ENCODE measurements at regions not wholly inside any gene's neighbourhood (a gene's known extent, or its start where the extent isn't known, plus 50 kb on each side); places are given as distances from the start of the nearest gene placed in this dataset.
"Not testable (repeated sequence)": the region's sequence is repeated elsewhere in the genome, so short reads cannot be mapped to it uniquely, and the experiment has no call there.

DNA sequence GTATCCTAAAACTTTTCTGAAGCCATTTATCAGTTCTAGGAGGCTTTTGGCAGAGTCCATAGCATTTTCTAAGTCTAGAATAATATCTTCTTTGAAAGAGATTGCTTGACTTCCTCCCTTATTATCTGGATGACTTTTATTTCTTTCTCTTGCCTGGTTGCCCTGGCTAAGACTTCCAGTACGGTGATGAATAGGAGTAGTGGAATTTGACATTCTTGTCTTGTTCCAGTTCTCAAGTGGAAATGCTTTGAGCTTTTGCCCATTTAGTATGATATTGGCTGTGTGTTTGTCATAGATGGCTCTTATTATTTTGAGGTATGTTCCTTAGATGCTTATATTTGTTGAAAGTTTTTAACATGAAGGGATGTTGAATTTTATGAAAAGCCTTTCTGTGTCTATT is 1647.9 kb downstream of the PLA2G4A start:
- DNase-seq, result no peak

DNA sequence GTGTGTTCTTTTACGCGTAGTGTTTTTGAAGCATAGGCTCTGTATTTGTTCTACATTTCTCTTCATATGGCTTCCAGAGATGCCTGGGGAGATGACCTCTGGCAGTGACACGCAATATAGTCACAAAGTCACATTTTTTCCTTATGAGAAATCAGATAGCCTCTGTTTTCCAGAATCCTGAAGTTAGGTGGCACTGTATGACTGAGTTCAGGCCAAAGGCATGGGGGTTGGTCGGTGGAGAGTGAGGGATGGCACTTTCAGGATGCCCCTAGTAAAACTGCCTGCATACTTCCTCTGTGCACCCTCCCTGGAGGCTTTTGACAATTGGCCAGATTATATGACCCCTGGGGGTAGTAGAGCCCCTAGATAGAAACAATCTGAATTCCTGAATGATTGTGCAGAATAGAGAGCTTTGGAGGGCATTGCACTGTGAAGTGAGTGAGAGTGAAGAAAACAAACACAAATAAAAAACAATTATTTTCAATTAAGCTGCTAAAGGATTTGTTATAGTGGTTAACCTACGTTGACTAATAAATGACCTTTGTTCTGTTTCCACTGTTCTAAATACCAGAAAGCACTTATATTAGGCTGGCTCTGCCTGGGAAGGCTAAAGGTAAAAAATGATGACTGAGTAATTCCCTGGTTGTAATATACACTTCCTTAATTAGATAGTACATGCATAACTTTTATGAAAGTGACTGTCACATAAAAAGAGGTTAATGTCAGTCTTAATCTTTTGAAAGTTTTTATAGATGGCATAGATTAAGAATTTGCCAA is 1660.8 kb downstream of the PLA2G4A start:
- DNase-seq, result no peak

DNA sequence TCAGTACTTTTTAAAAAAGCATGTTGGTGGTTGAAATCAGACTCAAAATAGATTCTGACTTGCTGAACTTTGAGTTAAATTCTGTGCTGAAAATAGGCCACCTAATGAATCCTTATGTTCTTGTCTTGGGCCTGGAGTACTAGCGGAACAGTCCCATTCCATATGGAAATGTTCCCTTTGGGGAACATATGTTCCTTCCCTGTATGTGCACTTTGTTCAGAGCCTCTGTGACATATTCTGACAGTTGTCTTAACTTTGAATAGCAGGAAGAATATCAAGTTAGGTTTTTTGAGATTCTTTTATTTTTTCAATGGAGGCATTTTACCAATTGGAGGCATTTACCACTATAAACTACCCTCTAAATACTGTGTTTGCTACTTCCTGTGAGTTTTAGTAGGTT is 1667.8 kb downstream of the PLA2G4A start:
- no peak for DNase-seq

DNA sequence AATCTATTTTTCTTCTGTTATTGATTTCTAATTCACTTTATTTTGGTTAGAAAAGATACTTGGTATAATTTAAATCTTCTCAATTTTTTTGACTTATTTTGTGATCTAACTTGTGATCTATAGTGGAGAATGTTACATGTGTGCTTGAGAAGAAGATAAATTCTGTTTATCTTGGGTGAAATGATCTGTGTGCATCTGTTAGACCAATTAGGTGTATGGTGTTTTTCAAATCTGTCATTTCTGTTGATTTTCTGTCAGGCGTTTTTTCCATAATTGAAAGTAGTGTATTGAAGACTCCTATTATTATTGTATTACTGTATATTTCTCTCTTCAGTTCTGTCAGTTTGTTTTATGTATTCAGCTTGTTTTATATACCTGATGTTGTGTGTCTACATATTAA is 1668.3 kb downstream of the PLA2G4A start:
- no peak for DNase-seq

DNA sequence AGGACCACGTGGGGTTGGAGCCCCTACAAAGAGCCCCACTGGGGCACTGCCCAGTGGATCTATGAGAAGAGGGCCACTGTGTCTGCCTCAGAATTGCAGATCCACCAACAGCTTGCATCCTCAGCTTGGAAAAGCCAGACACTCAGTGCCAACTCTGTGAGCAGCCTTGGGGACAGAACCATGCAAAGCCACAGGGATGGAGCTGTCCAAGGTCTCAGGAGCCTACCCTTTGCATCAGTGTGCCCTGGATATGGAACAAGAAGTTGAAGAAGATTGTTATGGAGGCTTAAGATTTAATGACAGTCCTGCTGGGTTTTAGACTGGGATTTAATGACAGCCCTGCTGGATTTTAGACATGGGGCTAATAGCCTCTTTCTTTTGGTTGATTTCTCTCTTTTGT is 1670.9 kb downstream of the PLA2G4A start:
- DNase-seq, result no peak

DNA sequence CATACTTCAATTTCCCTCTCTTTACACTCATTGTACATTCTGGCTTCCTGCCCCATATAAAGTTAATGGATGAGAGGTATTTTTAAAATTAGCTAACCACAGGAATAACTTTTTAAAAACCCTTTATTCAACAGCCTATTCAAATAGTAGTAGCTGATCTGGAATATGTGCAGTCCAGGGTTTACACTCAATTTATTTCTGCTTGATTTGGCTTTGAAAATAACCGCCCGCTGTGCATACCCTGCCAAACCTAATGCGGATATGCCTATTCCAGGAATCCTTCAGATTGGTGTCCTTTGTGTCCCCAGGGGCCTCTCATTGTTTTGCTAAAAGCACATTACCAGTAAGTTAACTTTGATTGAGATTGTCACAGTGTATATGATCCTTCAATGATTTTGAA is 1686.2 kb downstream of the PLA2G4A start:
- DNase-seq, result no peak

DNA sequence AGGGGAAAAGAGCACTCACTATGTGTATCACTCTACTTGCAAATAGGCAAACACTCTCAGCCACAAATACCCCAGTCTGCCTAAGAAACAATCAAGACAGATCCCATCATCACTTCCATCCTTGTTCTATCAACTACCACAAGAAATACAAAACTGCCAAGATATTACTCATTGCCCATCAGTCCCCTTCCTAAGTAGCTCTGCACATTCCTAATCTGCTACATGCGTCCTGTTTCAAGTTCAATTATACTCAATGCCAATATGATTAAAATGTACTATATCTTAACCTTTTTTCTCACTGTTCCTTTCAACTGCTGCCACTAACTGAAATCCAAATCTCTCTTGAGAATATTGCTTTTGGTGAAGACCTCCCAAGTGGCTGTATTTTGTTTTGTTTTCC is 1688.4 kb downstream of the PLA2G4A start:
- DNase-seq, result no peak

DNA sequence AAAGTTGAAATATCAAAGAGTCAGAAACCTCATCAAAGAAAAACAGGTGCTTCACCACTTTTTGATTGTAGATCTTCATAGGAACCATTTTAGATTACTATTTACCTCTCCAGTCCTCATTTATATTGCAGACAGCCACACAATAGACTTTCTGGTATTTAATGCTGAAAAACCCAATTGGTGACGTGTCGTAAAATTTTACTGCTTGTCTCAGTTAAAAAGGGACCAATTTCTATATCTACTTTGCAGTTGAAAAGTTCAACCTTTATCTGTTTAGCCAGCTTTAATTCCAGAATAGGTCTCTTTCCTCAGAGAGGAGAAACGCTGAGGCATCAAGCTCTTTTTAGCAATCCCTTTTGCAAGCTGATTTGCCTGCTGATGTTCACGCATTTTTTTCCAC is 1722.4 kb downstream of the PLA2G4A start:
- DNase-seq, result no peak

DNA sequence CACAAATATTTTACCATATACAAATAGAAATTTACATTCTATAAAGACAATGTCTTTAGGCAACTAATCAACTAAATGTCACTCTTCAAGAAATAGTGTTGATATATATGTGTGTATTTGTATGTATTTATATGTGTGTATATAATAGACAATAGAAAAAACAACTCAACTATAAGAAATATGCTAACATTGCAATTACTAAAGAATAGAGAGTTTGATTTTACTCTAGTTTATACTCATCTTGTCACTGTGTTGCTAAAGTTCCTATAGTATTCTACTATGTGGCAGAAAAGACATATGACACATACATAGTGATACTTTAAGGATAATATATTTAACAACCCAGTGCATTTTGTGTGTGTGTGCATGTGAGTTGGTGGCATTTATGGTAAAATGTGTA is 1728.3 kb downstream of the PLA2G4A start:
- no peak for DNase-seq

DNA sequence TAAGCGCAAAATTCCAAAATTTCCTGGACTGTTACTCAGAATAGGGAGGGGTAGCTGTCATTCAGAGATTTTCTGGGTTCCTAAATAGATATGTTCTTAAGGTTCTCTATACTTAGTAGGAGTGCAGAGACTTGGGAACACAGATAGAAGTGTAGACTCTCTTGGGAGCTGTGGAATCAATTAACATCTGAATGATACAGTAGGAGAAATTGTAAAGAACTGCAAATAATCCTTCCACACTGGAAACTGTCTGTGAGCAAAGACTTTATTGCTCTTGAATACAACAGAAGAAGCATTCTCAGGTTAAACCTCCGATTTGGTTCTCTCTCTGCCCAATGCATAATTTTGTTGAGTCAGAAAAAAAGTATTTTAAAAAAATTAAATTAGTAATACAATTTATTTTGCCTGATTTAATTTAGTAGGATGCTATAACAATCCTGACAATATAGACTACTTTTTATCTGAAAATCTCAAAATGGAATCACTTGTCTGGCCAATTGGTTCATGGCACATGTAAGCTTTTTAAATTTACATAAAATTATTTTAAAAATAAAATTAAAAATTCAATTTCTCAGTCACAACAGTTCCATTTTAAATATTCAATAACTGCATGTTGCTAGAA is 1754.3 kb downstream of the PLA2G4A start:
- DNase-seq, result no peak

DNA sequence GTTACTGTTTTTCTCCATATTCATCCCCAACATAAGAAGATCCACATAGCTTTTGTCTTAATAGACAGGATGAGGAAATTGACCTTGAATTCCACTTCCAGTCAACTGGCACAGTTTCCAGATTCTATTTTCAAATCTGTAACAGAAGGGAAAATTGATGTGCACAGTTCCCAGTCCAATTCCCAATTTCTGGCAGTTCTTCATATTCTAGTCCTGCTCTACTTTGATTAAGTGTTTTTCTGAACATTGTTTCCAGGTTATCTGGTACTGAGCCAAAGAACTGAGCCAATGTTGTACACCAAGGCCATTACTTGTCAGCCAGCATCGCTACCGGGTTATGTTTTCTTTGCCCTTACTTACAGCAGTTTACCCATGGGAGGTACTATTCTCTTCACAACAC is 1755.4 kb downstream of the PLA2G4A start:
- no peak for DNase-seq

DNA sequence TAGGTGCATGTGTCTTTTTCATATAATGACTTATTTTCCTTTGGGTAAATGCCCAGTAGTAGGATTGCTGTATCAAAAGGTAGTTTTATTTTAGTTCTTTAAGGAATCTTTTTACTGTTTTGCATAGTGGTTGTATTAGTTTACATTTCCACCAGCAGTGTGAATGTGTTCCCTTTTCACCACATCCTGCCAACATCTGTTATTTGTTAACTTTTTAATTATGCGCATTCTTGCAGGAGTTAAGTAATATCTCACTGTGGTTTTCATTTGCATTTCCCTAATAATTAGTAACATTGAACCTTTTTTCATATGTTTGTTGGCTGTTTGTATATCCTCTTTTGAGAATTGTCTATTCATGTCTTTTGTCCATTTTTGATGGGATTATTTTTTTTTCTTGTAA is 1761.9 kb downstream of the PLA2G4A start:
- no peak for DNase-seq

DNA sequence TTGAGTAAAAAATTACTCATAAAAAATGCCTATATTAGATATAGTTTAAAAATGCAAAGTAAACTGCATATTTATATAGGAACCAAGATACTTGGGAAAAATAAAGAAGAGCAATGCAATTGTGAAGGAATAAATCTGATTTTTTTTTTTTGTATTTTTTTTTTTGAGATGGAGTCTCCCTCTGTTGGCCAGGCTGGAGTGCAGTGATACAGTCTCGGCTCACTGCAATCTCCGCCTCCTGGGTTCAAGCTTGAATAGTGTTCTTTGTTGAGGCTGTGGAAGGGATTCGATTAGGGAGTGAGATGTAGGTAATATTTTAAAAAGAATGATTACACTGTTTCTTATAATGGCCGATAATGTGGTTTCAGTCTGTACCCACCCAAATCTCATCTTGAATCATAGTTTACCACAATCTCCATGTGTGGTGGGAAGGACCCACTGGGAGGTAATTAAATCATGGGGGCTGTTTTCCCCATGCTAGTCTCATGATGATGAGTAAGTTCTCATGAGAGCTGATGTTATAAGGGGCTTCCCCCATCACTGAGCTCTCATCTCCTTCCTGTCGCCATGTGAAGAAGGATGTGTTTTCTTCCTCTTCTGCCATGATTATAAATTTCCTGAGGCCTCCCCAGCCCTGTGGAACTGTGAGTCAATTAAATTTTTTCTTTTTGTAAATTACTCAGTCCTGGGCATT is 1765.9 kb downstream of the PLA2G4A start:
- DNase-seq, result no peak

DNA sequence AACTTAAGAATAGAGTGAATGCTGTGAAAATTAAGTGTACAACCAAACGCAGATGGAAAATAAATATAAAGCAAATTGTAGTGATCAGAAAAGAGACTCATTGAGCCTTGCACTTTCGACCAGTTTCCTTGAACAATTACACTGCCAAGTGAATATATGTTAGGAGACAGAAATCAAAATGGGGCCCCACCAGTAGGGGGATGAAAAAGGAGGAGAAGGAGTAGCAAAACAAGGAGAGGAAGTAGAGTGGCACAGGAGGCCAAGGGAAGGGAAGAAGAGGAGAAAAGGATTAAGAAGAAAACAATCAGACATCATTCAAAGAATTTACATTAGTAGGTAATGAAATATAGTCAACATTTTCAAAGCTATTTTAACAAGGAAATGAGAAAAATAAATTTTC is 1770.6 kb downstream of the PLA2G4A start:
- DNase-seq, result no peak

DNA sequence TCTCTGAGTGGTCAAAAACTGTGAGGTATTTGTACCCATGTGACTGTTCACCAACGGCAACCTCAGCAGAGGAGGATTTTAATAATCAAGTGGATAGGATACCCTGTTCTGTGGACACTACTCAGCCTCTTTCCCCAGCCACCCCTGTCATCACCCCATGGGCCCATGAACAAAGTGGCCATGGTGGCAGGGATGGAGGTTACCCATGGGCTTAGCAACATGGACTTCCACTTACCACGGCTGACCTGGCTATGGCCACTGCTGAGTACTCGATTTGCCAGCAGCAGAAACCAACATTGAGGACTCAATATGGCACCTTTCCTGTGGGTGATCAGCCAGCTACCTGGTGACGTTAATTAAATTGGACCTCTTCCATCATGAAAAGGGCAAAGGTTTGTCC is 1782.7 kb downstream of the PLA2G4A start:
- DNase-seq, result no peak

DNA sequence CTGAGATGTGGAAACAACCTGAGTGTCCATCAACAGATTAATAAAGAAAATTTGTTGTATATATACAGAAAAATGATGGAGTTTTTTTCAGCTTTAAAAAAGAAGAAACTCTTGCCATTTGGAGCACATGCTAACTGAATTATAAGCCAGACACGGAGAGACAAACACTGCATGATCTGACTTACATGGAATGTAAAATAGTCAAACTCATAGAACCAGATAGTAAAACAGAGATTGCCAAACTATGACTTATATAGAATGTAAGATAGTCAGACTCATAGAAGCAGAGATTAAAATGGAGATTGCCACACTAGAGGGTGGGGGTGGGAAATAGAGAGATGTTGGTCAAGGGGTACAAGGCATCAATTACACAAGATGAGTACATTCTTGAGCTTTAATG is 1786.6 kb downstream of the PLA2G4A start:
- no peak for DNase-seq

DNA sequence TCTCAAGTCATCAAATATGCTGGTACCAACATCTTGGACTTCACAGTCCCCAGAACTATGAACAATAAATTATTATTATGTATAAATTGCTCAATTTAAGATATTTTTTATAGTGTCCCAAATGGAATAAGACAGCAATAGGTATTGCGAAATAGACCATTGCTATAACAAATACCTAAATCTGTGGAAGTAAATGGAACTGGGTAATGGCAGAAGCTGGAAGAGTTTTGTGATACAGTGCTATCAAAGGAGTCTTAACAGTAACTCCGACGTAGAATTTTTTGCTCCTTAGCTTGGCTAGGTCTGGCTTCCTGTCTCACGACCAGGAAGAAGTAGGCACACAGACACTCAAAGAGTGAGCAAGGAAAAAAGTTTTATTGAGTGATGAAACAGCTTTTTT is 1791.5 kb downstream of the PLA2G4A start:
- DNase-seq, result no peak

DNA sequence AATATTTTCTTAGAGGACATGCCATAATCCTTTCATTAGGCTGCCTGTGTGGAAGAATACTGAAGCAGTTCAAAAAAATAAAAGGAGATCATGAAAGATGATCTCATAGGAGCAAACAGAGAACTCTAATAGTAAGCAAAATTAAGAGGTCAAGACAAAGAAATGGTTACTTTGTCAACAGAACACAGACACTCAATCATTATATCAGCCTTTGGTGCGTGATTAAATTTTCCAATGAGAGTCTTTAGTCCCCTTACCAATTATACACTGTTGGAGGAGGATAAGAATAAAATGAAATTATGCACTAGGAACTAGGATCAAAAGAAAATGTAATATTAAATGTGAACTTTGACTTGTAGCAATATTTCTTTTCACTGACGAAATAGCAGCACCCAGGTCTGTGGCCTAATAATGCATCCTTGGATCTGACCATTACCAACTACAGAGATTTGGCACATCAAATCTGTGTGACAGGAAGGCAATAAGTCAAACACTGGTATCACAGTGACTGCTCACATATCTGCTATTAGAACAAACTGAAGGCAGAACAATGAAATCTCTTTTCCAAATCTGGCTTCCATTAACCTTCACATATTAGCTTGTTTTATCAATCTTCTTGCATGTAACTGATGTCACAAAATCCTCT is 1812.9 kb downstream of the PLA2G4A start:
- DNase-seq, result no peak

DNA sequence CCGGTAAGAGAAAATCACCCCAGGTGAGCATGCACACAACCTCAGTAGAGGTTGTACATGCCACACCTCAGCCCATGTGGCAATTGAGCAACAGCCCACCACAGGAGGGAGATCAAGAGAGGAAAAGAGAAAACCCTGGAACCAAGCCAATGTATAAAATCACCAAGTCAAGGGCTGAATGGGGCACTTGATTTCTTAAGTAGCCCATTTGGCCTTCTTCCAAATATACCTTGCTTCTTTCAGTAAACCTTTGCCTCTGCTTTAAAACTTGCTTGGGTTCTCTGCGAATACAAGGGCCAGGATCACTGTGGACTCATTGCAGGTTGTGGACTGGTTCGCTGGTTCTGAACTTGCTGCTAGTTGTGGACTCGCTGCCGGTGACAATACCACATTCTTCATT is 1814.0 kb downstream of the PLA2G4A start:
- no peak for DNase-seq

DNA sequence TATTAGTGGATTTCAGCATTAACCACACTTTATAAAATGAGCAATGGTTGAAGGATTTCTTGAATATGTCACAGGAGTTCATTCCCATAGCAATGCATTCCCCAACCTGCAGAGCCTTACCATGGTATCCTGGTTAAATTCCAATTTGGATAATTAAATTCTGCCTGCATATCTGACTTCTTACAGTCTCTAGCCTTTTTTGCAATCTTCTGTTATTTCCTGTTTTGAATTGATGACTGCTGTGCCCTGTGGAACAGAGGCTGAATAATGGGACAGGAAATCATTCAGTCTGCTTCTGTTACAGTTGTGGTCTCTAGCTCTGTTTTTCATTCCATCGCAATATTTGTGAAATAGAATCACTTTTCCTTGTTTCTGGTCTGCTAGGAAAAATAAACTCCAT is 1823.9 kb downstream of the PLA2G4A start:
- no peak for DNase-seq

DNA sequence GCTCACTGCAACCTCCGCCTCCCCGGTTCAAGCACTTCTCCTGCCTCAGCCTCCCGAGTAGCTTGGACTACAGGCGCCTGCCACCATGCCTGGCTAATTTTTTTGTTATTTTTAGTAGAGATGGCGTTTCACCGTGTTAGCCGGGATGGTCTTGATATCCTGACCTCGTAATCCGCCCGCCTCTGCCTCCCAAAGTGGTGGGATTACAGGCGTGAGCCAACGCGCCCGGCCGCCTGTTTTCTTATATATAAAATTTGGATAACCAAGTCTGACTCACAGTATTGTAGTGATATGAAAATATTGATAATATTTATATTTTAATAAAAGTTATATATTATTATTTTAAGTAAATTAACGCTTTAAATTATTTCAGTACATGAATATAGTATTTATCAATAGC is 1821.7 kb downstream of the BRINP3 start:
- not testable (repeated sequence) for DNase-seq

DNA sequence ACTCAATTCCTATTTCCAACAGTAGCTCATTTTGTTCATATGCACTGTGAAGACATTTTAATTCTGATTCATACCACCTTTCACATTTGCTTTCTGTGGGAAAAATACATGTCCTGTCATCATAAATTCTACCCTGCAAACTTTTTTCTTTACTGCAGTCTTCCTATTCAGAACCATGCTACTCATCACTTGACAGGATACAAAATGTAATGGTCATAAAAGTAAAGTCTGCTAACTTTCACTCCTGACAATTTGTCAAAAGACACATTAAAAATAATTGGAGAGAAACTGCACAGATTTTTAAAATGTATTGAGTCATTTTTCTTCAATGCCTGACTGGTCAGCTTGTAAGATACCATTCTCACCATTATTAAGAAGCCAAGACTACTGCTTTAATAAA is 1817.1 kb downstream of the BRINP3 start:
- no peak for DNase-seq

DNA sequence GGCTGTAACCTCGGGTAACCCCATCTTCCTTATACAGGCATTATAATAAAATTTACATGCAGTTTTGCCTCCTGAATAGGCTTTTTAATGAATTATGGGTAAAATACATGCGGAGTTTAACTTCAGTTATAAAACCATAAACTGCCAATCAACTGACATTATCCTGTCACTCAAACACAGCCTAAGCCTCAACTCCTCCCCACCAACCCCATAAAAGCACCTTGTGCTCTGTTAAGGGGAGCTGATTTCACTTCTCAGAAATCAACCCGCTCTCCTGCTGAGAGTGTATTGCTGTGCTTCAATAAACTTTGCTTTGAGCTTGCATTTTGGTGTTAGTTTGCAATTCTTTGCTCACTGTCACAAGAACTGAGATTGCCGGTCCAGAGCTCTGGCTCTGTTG is 1812.2 kb downstream of the BRINP3 start:
- no peak for DNase-seq

DNA sequence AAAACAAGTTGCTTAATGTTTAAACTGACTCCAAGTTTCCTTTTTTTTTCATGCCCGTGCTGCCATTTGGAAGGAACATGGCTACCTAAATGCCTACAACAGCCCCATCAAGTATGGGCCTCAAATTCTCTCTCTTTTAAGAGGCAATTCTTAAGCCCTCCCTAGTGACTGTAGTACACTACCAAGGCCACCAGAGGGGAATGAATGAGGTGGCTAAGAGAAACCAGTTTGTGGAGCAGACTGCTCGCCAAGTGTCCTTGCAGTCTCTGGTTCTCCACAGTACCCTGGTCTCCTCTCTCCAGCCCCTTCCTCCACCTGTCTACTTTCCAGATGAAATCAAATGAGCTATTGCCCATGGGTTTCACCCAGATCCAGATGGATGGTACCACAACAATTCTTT is 1809.6 kb downstream of the BRINP3 start:
- DNase-seq, result no peak
